ENCODE measurements at regions not wholly inside any gene's neighbourhood (a gene's known extent, or its start where the extent isn't known, plus 50 kb on each side); places are given as distances from the start of the nearest gene placed in this dataset.

- TF ChIP-seq EGR1 (IDR thresholded peaks at IDR 0.05; ENCODE audit: borderline replicate concordance in 1 of 2, low read depth in 2 of 2, low read length in 2 of 2) (no peak), TCF7 (IDR thresholded peaks at IDR 0.05; ENCODE audit: borderline replicate concordance) (no peak), PML (IDR thresholded peaks at IDR 0.05; ENCODE audit: low read length) (no peak), CBFB (IDR thresholded peaks at IDR 0.05; ENCODE audit: low read depth) (no peak), ZZZ3 (IDR thresholded peaks at IDR 0.05; ENCODE audit: control insufficient read depth, insufficient read length, low read depth) (no peak), CBX5 (IDR thresholded peaks at IDR 0.05; ENCODE audit: low read depth) (no peak), PBX3 (IDR thresholded peaks at IDR 0.05; ENCODE audit: insufficient replicate concordance, low read depth, low read length) (no peak), ZNF622 (IDR thresholded peaks at IDR 0.05) (no peak)
- TF ChIP-seq, protein P1, sequence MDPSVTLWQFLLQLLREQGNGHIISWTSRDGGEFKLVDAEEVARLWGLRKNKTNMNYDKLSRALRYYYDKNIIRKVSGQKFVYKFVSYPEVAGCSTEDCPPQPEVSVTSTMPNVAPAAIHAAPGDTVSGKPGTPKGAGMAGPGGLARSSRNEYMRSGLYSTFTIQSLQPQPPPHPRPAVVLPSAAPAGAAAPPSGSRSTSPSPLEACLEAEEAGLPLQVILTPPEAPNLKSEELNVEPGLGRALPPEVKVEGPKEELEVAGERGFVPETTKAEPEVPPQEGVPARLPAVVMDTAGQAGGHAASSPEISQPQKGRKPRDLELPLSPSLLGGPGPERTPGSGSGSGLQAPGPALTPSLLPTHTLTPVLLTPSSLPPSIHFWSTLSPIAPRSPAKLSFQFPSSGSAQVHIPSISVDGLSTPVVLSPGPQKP (IDR thresholded peaks at IDR 0.05; ENCODE audit: low read depth, low read length): no peak
- TF ChIP-seq, protein P2, sequence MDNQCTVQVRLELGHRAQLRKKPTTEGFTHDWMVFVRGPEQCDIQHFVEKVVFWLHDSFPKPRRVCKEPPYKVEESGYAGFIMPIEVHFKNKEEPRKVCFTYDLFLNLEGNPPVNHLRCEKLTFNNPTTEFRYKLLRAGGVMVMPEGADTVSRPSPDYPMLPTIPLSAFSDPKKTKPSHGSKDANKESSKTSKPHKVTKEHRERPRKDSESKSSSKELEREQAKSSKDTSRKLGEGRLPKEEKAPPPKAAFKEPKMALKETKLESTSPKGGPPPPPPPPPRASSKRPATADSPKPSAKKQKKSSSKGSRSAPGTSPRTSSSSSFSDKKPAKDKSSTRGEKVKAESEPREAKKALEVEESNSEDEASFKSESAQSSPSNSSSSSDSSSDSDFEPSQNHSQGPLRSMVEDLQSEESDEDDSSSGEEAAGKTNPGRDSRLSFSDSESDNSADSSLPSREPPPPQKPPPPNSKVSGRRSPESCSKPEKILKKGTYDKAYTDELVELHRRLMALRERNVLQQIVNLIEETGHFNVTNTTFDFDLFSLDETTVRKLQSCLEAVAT (IDR thresholded peaks at IDR 0.05): no peak
Measured at GRCh38 chr11:79617561-79617960, 176.7 kb upstream of the TENM4 start (continued).

GRCh38 chr11:79616392-79616851, 175.6 kb upstream of the TENM4 start:
- Histone ChIP-seq H3K4me1 (ENCODE audit: control insufficient read depth, insufficient read depth, low read length) (no peaks in the 10 kb centered on the region), H3K9ac (ENCODE audit: control insufficient read depth, insufficient read depth, low read length) (no peak overlapping the region), H3K27ac (ENCODE audit: control insufficient read depth, insufficient read depth) (no peak overlapping the region), H3K4me2 (ENCODE audit: control insufficient read depth, insufficient read depth) (no peak overlapping the region), H4K20me1 (ENCODE audit: control insufficient read depth, insufficient read depth) (no peaks in the 10 kb centered on the region), H3K27me3 (replicated peaks in 1 of 2; ENCODE audit: control insufficient read depth in 2 of 2, insufficient read depth in 2 of 2, low read length in 1 of 2) (0 out of 4 replicates have a peak, but pooled peaks cover 0 to 2% of the 10 kb centered on the region in 2 experiments), H2AFZ (ENCODE audit: control insufficient read depth, low read depth, low read length) (no peak overlapping the region), H3K9me3 (replicated peaks; ENCODE audit: control insufficient read depth, insufficient read depth, low read length) (no peaks in the 10 kb centered on the region), H3K79me2 (ENCODE audit: control insufficient read depth, insufficient read depth, low read length) (no peaks in the 10 kb centered on the region), H3K36me3 (ENCODE audit: control insufficient read depth in 2 of 2, insufficient read depth in 2 of 2, low read length in 1 of 2) (no peaks in the 10 kb centered on the region), H3K4me3 (no peak overlapping the region)
- SMC1A ChIA-PET (ENCODE audit: uncharacterized antibody, unreplicated experiment): no interaction called here
- in situ Hi-C loops (cut with MboI) (no loop called here), intact Hi-C loops (cut with micrococcal nuclease; ENCODE audit: unreplicated experiment) (no loop called here)
- RAD21 ChIA-PET (ENCODE audit: unreplicated experiment): no interaction called here
- no TSS peak for BruUV-seq (replicated peaks)
- no peak for DNase-seq (ENCODE audit: low read depth, low spot score)
- CTCF ChIA-PET: no interaction called here
- FAIRE-seq: no peak
- POLR2A ChIA-PET: no interaction called here
- ATAC-seq: no peak
- 17% methylated on average over 3 of the region's 3 CpGs for WGBS (ENCODE audit: insufficient coverage, insufficient replicate concordance, low lambda C conversion rate, missing lambda C conversion rate)
- no peak for TF ChIP-seq JUNB (IDR thresholded peaks at IDR 0.05)
- no peak for TF ChIP-seq HDAC2 (IDR thresholded peaks at IDR 0.05)
- TF ChIP-seq KAT2A (conservative IDR thresholded peaks at IDR 0.05; ENCODE audit: control insufficient read depth, low read depth, low read length): no peak
- no peak for TF ChIP-seq BRCA1 (IDR thresholded peaks at IDR 0.05; ENCODE audit: low read depth, low read length)
- TF ChIP-seq POLR2A (IDR thresholded peaks at IDR 0.05; ENCODE audit: low read depth, low read length): no peak
- no peak for TF ChIP-seq SREBF2 (IDR thresholded peaks at IDR 0.05; ENCODE audit: low read length)
- TF ChIP-seq IKZF1 (conservative IDR thresholded peaks at IDR 0.05): no peak
- TF ChIP-seq FOXM1 (IDR thresholded peaks at IDR 0.05; ENCODE audit: low read depth, low read length): no peak
- no peak for TF ChIP-seq WRNIP1 (IDR thresholded peaks at IDR 0.05; ENCODE audit: borderline replicate concordance, low read depth, low read length)
- no peak for TF ChIP-seq JUND (IDR thresholded peaks at IDR 0.05; ENCODE audit: low read depth, low read length)
- TF ChIP-seq, protein P3, sequence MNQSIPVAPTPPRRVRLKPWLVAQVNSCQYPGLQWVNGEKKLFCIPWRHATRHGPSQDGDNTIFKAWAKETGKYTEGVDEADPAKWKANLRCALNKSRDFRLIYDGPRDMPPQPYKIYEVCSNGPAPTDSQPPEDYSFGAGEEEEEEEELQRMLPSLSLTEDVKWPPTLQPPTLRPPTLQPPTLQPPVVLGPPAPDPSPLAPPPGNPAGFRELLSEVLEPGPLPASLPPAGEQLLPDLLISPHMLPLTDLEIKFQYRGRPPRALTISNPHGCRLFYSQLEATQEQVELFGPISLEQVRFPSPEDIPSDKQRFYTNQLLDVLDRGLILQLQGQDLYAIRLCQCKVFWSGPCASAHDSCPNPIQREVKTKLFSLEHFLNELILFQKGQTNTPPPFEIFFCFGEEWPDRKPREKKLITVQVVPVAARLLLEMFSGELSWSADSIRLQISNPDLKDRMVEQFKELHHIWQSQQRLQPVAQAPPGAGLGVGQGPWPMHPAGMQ (IDR thresholded peaks at IDR 0.05; ENCODE audit: borderline replicate concordance): no peak
